LNCAP (cell line): ENCODE measurements at regions not wholly inside any gene's neighbourhood (a gene's known extent, or its start where the extent isn't known, plus 50 kb on each side); places are given as distances from the start of the nearest gene placed in this dataset.

Source experiments
- CTCF ChIP-seq: fragments of 450-650 bp; IDR thresholded peaks from 2 replicates; pipeline ENCODE4 v1.5.1; 2017; ENCODE audit warnings: mild to moderate bottlenecking

- no peak for TF ChIP-seq CTCF
Observed at GRCh38 chr6:8570256-8570920, 135.0 kb upstream of the SLC35B3 start.

- TF ChIP-seq CTCF: no peak
Observed at GRCh38 chr6:8562125-8562524, 126.8 kb upstream of the SLC35B3 start.

- no peak for TF ChIP-seq CTCF
Observed at GRCh38 chr6:8558953-8559352, 123.6 kb upstream of the SLC35B3 start.

GRCh38 chr6:8557014-8557748 lies 121.8 kb upstream of the SLC35B3 start:
- TF ChIP-seq CTCF: no peak

- TF ChIP-seq CTCF: no peak
Observed at GRCh38 chr6:8556370-8557013, 121.1 kb upstream of the SLC35B3 start.

- no peak for TF ChIP-seq CTCF
Observed at GRCh38 chr6:8551993-8552392, 116.6 kb upstream of the SLC35B3 start.

GRCh38 chr6:8551386-8551785 lies 116.0 kb upstream of the SLC35B3 start:
- TF ChIP-seq CTCF: no peak
